CD4-positive, CD25-positive, alpha-beta regulatory T cell (primary cell): ENCODE measurements at regions not wholly inside any gene's neighbourhood (a gene's known extent, or its start where the extent isn't known, plus 50 kb on each side); places are given as distances from the start of the nearest gene placed in this dataset.

Experiments
- ATAC-seq, 2 donors: fragments of 150-1000 bp; cut with Tn5 transposase; one replicate each; pipeline ENCODE4 v1.10.0; 2021; ENCODE audit warnings: low read depth in 2 of 2, moderate number of reproducible peaks in 2 of 2, moderate library complexity in 1 of 2
- DNase-seq, 3 donors: peaks; one replicate each; pipeline versions ENCODE4 v3.0.0 to v3.0.0-alpha.2; 2012 to 2022; ENCODE audit warnings: mixed read lengths in 1 of 3
- H3K27ac ChIP-seq: one replicate; pipeline ENCODE4 v1.7.0; 2013; ENCODE audit warnings: mild to moderate bottlenecking, low read length; ENCODE audit not compliant: insufficient read depth, poor library complexity, severe bottlenecking
- H3K27me3 ChIP-seq: one replicate; pipeline ENCODE4 v1.7.0; 2013; ENCODE audit warnings: low read length; ENCODE audit not compliant: control insufficient read depth, insufficient read depth
- H3K36me3 ChIP-seq: one replicate; pipeline ENCODE4 v1.7.0; 2013; ENCODE audit warnings: mild to moderate bottlenecking, low read length, moderate library complexity; ENCODE audit not compliant: control insufficient read depth, insufficient read depth
- H3K4me1 ChIP-seq: 2 replicates; pipeline ENCODE4 v1.7.0; 2013; ENCODE audit warnings: mild to moderate bottlenecking, low read length; ENCODE audit not compliant: insufficient read depth, control insufficient read depth, poor library complexity, severe bottlenecking
- H3K4me3 ChIP-seq: one replicate; pipeline ENCODE4 v1.7.0; 2013; ENCODE audit warnings: low read depth, mild to moderate bottlenecking, low read length, moderate library complexity
- H3K9me3 ChIP-seq, 2 experiments: 1 replicate in 1 of 2; 2 replicates in 1 of 2; pipeline ENCODE4 v1.7.0; 2013; ENCODE audit warnings: low read length in 2 of 2, mild to moderate bottlenecking in 1 of 2, moderate library complexity in 1 of 2; ENCODE audit not compliant: control insufficient read depth in 2 of 2
- H3K27ac Mint-ChIP-seq, 3 donors: one replicate each; pipeline ENCODE4 v1.8.0; 2020 to 2022; ENCODE audit warnings: mild to moderate bottlenecking in 3 of 3, mixed read lengths in 3 of 3, moderate library complexity in 2 of 3
- H3K27me3 Mint-ChIP-seq: one replicate; pipeline ENCODE4 v1.8.0; 2022; ENCODE audit warnings: mild to moderate bottlenecking, mixed read lengths
- H3K36me3 Mint-ChIP-seq: one replicate; pipeline ENCODE4 v1.8.0; 2020; ENCODE audit warnings: mixed read lengths
- H3K4me1 Mint-ChIP-seq, 4 donors: one replicate each; pipeline ENCODE4 v1.8.0; 2020 to 2022; ENCODE audit warnings: mixed read lengths in 4 of 4, mild to moderate bottlenecking in 1 of 4
- H3K4me3 Mint-ChIP-seq, 4 donors: one replicate each; pipeline ENCODE4 v1.8.0; 2020 to 2022; ENCODE audit warnings: mild to moderate bottlenecking in 4 of 4, mixed read lengths in 4 of 4, moderate library complexity in 3 of 4
- H3K9me3 Mint-ChIP-seq, 7 donors: one replicate each; pipeline ENCODE4 v1.8.0; 2020 to 2022; ENCODE audit warnings: mixed read lengths in 7 of 7, mild to moderate bottlenecking in 3 of 7, moderate library complexity in 2 of 7

- H3K27me3 Mint-ChIP-seq = no peaks in the 10 kb centered on the region
- H3K27ac Mint-ChIP-seq = no peak overlapping the region
- ATAC-seq (no peak), DNase-seq (no peak)
- H3K9me3 ChIP-seq = no peaks in the 10 kb centered on the region
- no peak overlapping the region for H3K4me3 ChIP-seq
- H3K4me1 ChIP-seq = no peaks in the 10 kb centered on the region
- no peak overlapping the region for H3K27ac ChIP-seq
- no peaks in the 10 kb centered on the region for H3K36me3 ChIP-seq
- H3K9me3 Mint-ChIP-seq = peaks cover 0 to 19% (median 9%) of the 10 kb centered on the region in 7 donors
- peaks cover 0 to 4% (median 0%) of the 10 kb centered on the region in 4 donors for H3K4me1 Mint-ChIP-seq
- H3K4me3 Mint-ChIP-seq = no peak overlapping the region
- H3K36me3 Mint-ChIP-seq = no peaks in the 10 kb centered on the region
- no peaks in the 10 kb centered on the region for H3K27me3 ChIP-seq
Measured at GRCh38 chr1:95453053-95453452, 219.0 kb downstream of the RWDD3 start.

- Histone ChIP-seq H3K4me3 (no peak overlapping the region), H3K4me1 (no peaks in the 10 kb centered on the region), H3K36me3 (no peaks in the 10 kb centered on the region), H3K27ac (no peak overlapping the region), H3K27me3 (no peaks in the 10 kb centered on the region), H3K9me3 (no peaks in the 10 kb centered on the region)
- Mint-ChIP-seq H3K27me3 (no peaks in the 10 kb centered on the region), H3K4me3 (no peak overlapping the region), H3K36me3 (no peaks in the 10 kb centered on the region), H3K9me3 (peaks cover 1 to 14% (median 6%) of the 10 kb centered on the region in 7 donors), H3K27ac (no peak overlapping the region), H3K4me1 (no peaks in the 10 kb centered on the region)
- no peak for ATAC-seq
- DNase-seq = no peak
Measured at GRCh38 chr1:95467036-95467435, 233.0 kb downstream of the RWDD3 start.

- no peaks in the 10 kb centered on the region for H3K4me1 Mint-ChIP-seq
- DNase-seq = no peak
Measured at GRCh38 chr1:95475686-95476457, 241.9 kb downstream of the RWDD3 start.

GRCh38 chr1:95496307-95496706, 262.3 kb downstream of the RWDD3 start:
- no peak for ATAC-seq
- H3K27ac Mint-ChIP-seq = no peak overlapping the region
- Histone ChIP-seq H3K4me3 (no peak overlapping the region), H3K27me3 (no peaks in the 10 kb centered on the region), H3K27ac (no peak overlapping the region), H3K4me1 (no peaks in the 10 kb centered on the region), H3K36me3 (no peaks in the 10 kb centered on the region), H3K9me3 (no peaks in the 10 kb centered on the region)
- no peak overlapping the region for H3K4me3 Mint-ChIP-seq
- no peaks in the 10 kb centered on the region for H3K4me1 Mint-ChIP-seq
- no peak for DNase-seq
- peaks cover 0 to 8% (median 3%) of the 10 kb centered on the region in 7 donors for H3K9me3 Mint-ChIP-seq
- no peaks in the 10 kb centered on the region for H3K27me3 Mint-ChIP-seq
- no peaks in the 10 kb centered on the region for H3K36me3 Mint-ChIP-seq

More at GRCh38 chr1:95475686-95476457, 241.9 kb downstream of the RWDD3 start:
- no peak overlapping the region for H3K4me3 ChIP-seq
- Mint-ChIP-seq H3K27me3 (peaks cover 5% of the 10 kb centered on the region), H3K4me3 (no peak overlapping the region), H3K9me3 (peaks cover 0 to 17% (median 11%) of the 10 kb centered on the region in 7 donors), H3K27ac (no peak overlapping the region), H3K36me3 (no peaks in the 10 kb centered on the region)
- no peak overlapping the region for H3K27ac ChIP-seq
- no peaks in the 10 kb centered on the region for H3K36me3 ChIP-seq
- ATAC-seq = no peak
- no peaks in the 10 kb centered on the region for H3K4me1 ChIP-seq
- no peaks in the 10 kb centered on the region for H3K27me3 ChIP-seq
- H3K9me3 ChIP-seq = no peaks in the 10 kb centered on the region

- Mint-ChIP-seq H3K9me3 (peaks cover 0 to 8% (median 4%) of the 10 kb centered on the region in 7 donors), H3K27me3 (no peaks in the 10 kb centered on the region), H3K27ac (no peak overlapping the region), H3K4me1 (no peaks in the 10 kb centered on the region), H3K36me3 (no peaks in the 10 kb centered on the region), H3K4me3 (no peak overlapping the region)
- H3K36me3 ChIP-seq = no peaks in the 10 kb centered on the region
- no peak overlapping the region for H3K27ac ChIP-seq
- no peaks in the 10 kb centered on the region for H3K4me1 ChIP-seq
- H3K27me3 ChIP-seq = no peaks in the 10 kb centered on the region
- no peaks in the 10 kb centered on the region for H3K9me3 ChIP-seq
- DNase-seq = no peak
- ATAC-seq = no peak
- H3K4me3 ChIP-seq = no peak overlapping the region
Measured at GRCh38 chr1:95496773-95497172, 262.8 kb downstream of the RWDD3 start.

- DNase-seq (no peak), ATAC-seq (no peak)
- Mint-ChIP-seq H3K27me3 (no peaks in the 10 kb centered on the region), H3K9me3 (peaks cover 0 to 8% (median 4%) of the 10 kb centered on the region in 7 donors), H3K4me3 (no peak overlapping the region), H3K36me3 (no peaks in the 10 kb centered on the region), H3K27ac (no peak overlapping the region), H3K4me1 (no peaks in the 10 kb centered on the region)
- no peak overlapping the region for H3K4me3 ChIP-seq
- no peaks in the 10 kb centered on the region for H3K4me1 ChIP-seq
- no peak overlapping the region for H3K27ac ChIP-seq
- no peaks in the 10 kb centered on the region for H3K36me3 ChIP-seq
- H3K9me3 ChIP-seq = no peaks in the 10 kb centered on the region
- no peaks in the 10 kb centered on the region for H3K27me3 ChIP-seq
Measured at GRCh38 chr1:95497566-95497965, 263.6 kb downstream of the RWDD3 start.

GRCh38 chr1:95503278-95504030, 269.4 kb downstream of the RWDD3 start:
- DNase-seq (no peak), ATAC-seq (no peak)
- no peak overlapping the region for H3K27ac Mint-ChIP-seq
- H3K36me3 ChIP-seq = no peaks in the 10 kb centered on the region
- no peak overlapping the region for H3K27ac ChIP-seq
- no peak overlapping the region for H3K4me3 ChIP-seq
- H3K4me3 Mint-ChIP-seq = no peak overlapping the region
- no peaks in the 10 kb centered on the region for H3K4me1 ChIP-seq
- no peaks in the 10 kb centered on the region for H3K27me3 Mint-ChIP-seq
- peaks cover 0 to 7% (median 5%) of the 10 kb centered on the region in 7 donors for H3K9me3 Mint-ChIP-seq
- no peaks in the 10 kb centered on the region for H3K9me3 ChIP-seq
- no peaks in the 10 kb centered on the region for H3K36me3 Mint-ChIP-seq
- H3K4me1 Mint-ChIP-seq = no peaks in the 10 kb centered on the region
- H3K27me3 ChIP-seq = no peaks in the 10 kb centered on the region
